Gastroesophageal sphincter (tissue), 3 donors: ENCODE measurements at regions not wholly inside any gene's neighbourhood (a gene's known extent, or its start where the extent isn't known, plus 50 kb on each side); places are given as distances from the start of the nearest gene placed in this dataset.

ENCODE experiments used
- CTCF ChIP-seq, 4 experiments: fragments of 200-600 bp in 2 of 4; fragments of 450-650 bp in 2 of 4; sonication (generic) in 1 of 4; IDR thresholded peaks; one replicate each; pipeline ENCODE4 v1.5.1; 2017 to 2019; ENCODE audit warnings: antibody characterized with exemption in 4 of 4, mild to moderate bottlenecking in 2 of 4, moderate library complexity in 2 of 4
- EP300 ChIP-seq: sonication (generic); formaldehyde crosslinking; IDR thresholded peaks from one replicate; pipeline ENCODE4 v1.6.1; 2017; ENCODE audit warnings: antibody characterized with exemption, mild to moderate bottlenecking
- POLR2A ChIP-seq, 2 donors: fragments of 450-650 bp; IDR thresholded peaks; one replicate each; pipeline ENCODE4 v1.6.1; 2017; ENCODE audit warnings: antibody characterized with exemption in 2 of 2, mild to moderate bottlenecking in 2 of 2, moderate library complexity in 1 of 2

GRCh38 chr3:73284472-73284871 lies 223.0 kb downstream of the EBLN2 start:
- TF ChIP-seq EP300 (no peak), CTCF (IDR thresholded peaks at IDR 0.05) (no peak), POLR2A (IDR thresholded peaks at IDR 0.05) (no peak)
